Epithelial cell of esophagus (primary cell): ENCODE measurements at regions not wholly inside any gene's neighbourhood (a gene's known extent, or its start where the extent isn't known, plus 50 kb on each side); places are given as distances from the start of the nearest gene placed in this dataset.
"Not testable (repeated sequence)": the region's sequence is repeated elsewhere in the genome, so short reads cannot be mapped to it uniquely, and the experiment has no call there.

Experiments used
- DNase-seq: peaks from one replicate; pipeline ENCODE4 v3.0.0; 2010; ENCODE audit warnings: low read depth
- H3K4me3 ChIP-seq: 2 replicates; pipeline ENCODE4 v1.5.1; 2011; ENCODE audit warnings: mild to moderate bottlenecking, low read length, control low read depth
- CTCF ChIP-seq: IDR thresholded peaks from 2 replicates; pipeline ENCODE4 v1.5.1; 2011; ENCODE audit warnings: low read depth, mild to moderate bottlenecking, low read length, control low read depth, inconsistent platforms; ENCODE audit not compliant: insufficient read depth; ENCODE audit errors: missing control alignments

GRCh38 chr10:118874171-118874570 lies 119.4 kb upstream of the CACUL1 start:
- no peak overlapping the region for H3K4me3 ChIP-seq
- DNase-seq: no peak
- TF ChIP-seq CTCF: no peak

- DNase-seq: no peak
- no peak for TF ChIP-seq CTCF
Measured at GRCh38 chr10:118875087-118875486, 120.3 kb upstream of the CACUL1 start.

GRCh38 chr10:118882741-118883140 lies 128.0 kb upstream of the CACUL1 start:
- no peak for TF ChIP-seq CTCF
- no peak overlapping the region for H3K4me3 ChIP-seq
- DNase-seq: no peak

More at GRCh38 chr10:118875087-118875486, 120.3 kb upstream of the CACUL1 start:
- no peak overlapping the region for H3K4me3 ChIP-seq

DNA sequence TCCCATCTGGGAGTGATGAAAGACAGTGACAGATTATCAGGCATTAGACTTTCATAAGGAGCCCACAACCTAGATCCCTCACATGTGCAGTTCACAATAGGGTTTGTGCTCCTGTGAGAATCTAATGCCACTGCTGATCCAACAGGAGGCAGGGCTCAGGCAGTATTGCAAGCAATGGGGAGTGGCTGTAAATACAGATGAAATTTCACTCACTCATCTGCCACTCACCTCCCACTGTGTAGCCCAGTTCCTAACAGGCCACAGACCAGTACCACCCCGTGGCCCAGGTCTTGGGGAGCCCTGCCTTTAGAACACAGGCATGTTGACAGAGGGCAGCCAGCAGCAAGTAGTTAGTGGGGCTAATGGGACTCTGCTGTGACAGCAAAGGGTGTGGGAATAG lies 137.3 kb upstream of the NANOS1 start:
- no peak overlapping the region for H3K4me3 ChIP-seq
- TF ChIP-seq CTCF: no peak
- no peak for DNase-seq

DNA sequence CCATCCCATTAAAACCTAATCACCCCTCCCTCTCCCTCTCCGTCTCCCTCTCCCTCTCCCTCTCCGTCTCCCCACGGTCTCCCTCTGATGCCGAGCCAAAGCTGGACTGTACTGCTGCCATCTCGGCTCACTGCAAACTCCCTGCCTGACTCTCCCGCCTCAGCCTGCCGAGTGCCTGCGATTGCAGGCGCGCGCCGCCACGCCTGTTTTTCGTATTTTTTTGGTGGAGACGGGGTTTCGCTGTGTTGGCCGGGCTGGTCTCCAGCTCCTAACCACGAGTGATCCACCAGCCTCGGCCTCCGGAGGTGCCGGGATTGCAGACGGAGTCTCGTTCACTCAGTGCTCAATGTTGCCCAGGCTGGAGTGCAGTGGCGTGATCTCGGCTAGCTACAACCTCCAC lies 134.6 kb upstream of the NANOS1 start:
- H3K4me3 ChIP-seq, DNase-seq: not testable (repeated sequence)

DNA sequence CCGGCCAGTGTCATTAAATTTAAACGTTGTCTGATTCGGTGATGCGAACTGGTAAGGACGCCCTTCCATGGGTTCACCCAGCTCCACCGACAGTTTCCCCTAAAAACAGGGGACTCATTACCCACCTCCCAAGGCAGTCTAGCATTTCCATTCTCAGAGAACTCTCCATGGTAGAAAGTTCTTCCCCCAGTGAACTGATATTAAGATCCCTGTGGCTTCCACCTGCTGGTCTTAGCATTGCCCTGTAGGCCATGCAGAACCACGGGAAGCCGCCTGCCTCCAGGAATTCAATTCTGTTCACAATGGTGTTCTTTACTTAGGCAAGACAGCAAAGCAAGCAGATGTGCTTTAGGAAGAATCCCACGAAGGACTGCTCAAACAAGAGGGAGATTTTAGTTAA lies 128.9 kb upstream of the NANOS1 start:
- no peak for TF ChIP-seq CTCF
- no peak overlapping the region for H3K4me3 ChIP-seq
- no peak for DNase-seq

GRCh38 chr10:118901380-118901779 lies 128.1 kb upstream of the NANOS1 start:
- no peak for TF ChIP-seq CTCF
- H3K4me3 ChIP-seq: no peak overlapping the region
- no peak for DNase-seq

DNA sequence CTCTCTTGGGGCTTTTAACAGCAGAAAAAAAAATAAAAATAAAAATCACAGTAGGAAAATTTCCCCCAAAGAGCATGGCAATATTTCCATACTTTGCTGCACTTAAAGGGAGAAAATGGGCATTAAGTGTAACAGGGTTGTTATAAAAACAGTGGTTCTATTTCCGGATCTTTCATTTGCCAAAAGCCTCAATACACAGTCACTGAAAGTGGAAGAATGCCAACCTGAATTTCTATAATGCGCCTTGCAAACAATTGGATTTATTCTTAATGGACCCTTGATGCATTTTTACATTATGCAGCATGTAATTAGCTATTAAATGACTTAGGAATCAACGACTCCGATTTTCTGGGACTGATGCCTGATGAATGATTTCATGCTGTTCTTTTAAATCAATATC lies 127.6 kb upstream of the NANOS1 start:
- TF ChIP-seq CTCF: no peak
- no peak for DNase-seq
- no peak overlapping the region for H3K4me3 ChIP-seq

DNA sequence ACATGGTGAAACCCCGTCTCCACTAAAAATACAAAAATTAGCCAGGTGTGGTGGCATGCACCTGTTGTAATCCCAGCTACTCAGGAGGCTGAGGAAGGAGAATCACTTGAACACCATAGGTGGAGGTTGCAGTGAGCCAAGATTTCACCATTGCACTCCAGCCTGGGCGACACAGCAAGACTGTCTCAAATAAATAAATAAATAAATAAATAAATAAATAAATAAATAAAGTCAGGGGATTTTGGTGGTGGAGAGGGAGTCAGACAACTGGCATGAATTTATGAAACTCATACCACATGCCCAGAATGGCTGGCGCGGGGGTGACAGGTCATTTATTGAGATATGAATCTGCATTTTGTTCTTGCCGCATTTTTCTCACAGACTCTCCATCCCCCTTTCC lies 126.9 kb upstream of the NANOS1 start:
- H3K4me3 ChIP-seq, DNase-seq: not testable (repeated sequence)
